ENCODE measurements at regions not wholly inside any gene's neighbourhood (a gene's known extent, or its start where the extent isn't known, plus 50 kb on each side); places are given as distances from the start of the nearest gene placed in this dataset.

DNA sequence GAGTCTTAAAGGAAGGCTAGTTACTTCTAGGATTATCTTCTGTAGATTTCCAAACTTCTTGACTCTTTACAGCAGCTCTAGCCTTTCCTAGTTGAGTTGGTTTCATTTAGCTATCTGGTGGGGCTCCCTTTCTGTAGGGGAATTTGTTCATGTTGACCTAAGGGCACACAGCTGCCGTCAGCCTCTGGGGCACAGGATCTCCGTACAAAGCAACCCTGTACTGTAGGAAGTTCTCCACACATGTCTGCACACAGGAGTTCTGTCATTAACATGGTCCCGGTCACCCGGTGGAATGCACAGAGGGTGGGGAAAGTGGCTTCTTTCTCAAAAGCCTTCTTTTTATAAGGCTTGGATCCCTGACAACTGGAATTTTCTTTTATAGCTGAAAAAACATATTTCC is 88.7 kb upstream of the TNIK start:
- ChIA-PET CTCF (no interaction called here), POLR2A (ENCODE audit: low non-redundant PET) (no interaction called here)
- no peak overlapping the region for H3K27ac ChIP-seq
- TF ChIP-seq, protein P1, sequence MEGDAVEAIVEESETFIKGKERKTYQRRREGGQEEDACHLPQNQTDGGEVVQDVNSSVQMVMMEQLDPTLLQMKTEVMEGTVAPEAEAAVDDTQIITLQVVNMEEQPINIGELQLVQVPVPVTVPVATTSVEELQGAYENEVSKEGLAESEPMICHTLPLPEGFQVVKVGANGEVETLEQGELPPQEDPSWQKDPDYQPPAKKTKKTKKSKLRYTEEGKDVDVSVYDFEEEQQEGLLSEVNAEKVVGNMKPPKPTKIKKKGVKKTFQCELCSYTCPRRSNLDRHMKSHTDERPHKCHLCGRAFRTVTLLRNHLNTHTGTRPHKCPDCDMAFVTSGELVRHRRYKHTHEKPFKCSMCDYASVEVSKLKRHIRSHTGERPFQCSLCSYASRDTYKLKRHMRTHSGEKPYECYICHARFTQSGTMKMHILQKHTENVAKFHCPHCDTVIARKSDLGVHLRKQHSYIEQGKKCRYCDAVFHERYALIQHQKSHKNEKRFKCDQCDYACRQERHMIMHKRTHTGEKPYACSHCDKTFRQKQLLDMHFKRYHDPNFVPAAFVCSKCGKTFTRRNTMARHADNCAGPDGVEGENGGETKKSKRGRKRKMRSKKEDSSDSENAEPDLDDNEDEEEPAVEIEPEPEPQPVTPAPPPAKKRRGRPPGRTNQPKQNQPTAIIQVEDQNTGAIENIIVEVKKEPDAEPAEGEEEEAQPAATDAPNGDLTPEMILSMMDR (conservative IDR thresholded peaks at IDR 0.05; ENCODE audit: low read depth): no peak
- DNase-seq (ENCODE audit: low spot score): no peak

DNA sequence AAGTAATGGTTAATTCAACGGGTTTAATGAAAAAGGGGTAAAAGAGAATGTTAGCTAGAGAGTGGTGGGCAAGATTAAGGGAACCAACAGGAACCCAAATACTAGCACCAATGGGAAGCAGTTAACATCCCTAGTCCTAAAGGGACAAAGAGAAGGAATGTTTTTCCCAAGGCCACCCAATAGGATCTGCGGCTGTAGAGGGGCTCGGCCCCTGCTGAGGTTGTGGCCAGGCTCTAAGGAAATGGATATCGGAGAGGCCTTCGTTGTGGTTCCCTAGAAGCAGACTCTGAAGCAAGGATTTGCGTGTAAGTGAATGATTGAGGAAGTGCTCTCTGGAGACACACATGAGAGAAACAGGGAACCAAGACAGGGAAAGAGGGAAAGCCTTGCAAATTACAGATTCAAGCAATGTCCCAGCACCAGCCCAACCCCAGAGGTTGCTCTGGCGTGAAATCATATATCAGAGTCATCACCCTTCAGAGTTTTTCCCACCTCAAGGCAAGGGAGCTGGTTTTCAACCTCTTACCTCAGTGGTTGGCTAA is 83.6 kb upstream of the TNIK start:
- DNase-seq (ENCODE audit: low spot score): no peak
- ChIA-PET POLR2A (ENCODE audit: low non-redundant PET) (no interaction called here), CTCF (no interaction called here)
- no peak overlapping the region for H3K27ac ChIP-seq
- TF ChIP-seq, protein P1 (conservative IDR thresholded peaks at IDR 0.05; ENCODE audit: low read depth): no peak

DNA sequence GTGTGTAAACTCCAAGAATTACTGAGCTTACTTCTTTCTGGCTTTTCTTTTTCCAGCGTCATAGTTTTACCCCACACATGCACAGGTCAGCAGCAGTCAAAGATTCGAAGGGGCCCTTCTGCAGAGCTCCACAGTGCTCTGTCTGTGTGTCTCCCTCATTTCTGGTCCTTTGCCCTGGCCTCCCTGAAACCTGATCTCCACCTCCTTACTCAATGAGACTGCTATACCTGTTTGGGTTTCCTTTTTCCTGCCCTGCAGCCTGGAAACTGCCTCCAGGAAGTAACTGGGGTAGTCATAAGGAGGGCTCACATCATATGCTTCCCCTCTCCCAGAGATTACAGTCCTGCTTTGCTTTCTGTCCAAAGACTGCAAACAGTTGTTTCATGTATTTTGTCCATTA is 82.8 kb upstream of the TNIK start:
- TF ChIP-seq, protein P1 (conservative IDR thresholded peaks at IDR 0.05; ENCODE audit: low read depth): no peak
- ChIA-PET CTCF (interaction anchor here (0.8 kb wide), 1 partner anchor 626 kb away, joined by 3 read pairs; no protein-coding TSS in a partner anchor), POLR2A (ENCODE audit: low non-redundant PET) (no interaction called here)
- H3K27ac ChIP-seq: no peak overlapping the region
- DNase-seq (ENCODE audit: low spot score): no peak

DNA sequence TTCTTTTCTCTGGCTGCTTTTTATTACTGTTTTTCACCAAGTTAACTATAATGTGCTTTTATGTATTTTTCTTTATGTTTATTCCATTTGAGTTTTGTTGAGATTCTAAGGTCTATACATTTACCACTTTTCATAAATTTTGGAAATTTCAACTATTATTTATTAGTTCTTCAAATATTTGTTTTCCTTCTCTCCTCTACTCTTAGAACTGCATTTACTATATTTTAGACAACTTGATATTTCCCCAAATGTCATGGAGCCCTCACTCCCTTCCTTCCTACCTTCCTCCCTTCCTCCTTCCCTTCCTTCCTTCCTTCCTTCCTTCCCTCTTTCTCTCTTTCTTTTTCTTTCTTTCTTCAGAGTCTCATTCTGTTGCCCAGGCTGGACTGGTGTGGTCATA is 81.4 kb upstream of the TNIK start:
- DNase-seq (ENCODE audit: low spot score): no peak
- TF ChIP-seq, protein P1 (conservative IDR thresholded peaks at IDR 0.05; ENCODE audit: low read depth): no peak
- ChIA-PET CTCF (interaction anchor here (0.5 kb wide), 1 partner anchor 82 kb away, joined by 3 read pairs; no protein-coding TSS in a partner anchor), POLR2A (ENCODE audit: low non-redundant PET) (no interaction called here)
- H3K27ac ChIP-seq: no peak overlapping the region

DNA sequence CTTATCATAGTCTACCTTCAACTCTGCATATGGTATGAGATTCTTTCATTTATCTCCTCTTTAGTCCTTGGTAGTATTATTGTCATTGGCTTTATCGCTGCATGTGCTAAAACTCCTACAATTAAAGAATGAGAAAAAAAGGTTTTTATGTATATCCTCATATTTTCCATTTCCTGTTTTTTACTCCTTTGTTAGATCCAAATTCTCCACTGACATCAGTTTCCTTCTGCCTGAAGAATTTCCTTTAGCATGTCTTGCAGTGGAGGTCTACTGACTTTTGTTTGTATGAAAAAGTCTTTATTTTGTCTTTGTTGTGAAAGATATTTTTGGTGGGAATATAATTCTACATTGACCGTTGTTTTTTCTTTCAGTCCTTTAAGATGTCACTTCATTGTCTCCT is 81.0 kb upstream of the TNIK start:
- DNase-seq (ENCODE audit: low spot score): no peak
- CTCF ChIA-PET: interaction anchor here (0.8 kb wide), 1 partner anchor 80 kb away, joined by 4 read pairs; no protein-coding TSS in a partner anchor
- TF ChIP-seq, protein P1 (conservative IDR thresholded peaks at IDR 0.05; ENCODE audit: low read depth): no peak
- POLR2A ChIA-PET (ENCODE audit: low non-redundant PET): no interaction called here
- no peak overlapping the region for H3K27ac ChIP-seq

DNA sequence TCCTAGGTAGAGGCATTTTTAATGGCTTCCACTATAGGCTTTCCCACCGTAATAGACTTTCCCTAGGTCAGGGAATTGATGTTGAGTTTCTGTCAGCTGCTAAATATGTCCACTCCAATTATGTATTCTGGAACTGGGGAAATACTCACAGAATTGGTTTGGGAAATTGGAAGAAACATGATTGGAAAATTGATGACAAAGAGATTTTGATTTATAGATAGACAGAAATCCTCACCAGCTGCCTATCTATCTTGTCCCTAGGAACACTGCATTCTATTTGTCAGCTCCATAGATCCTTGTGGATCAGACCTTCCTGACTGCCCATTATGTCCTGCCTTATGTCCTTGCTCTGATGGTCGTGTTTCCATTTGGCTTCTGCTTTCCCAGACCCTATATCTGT is 75.6 kb upstream of the TNIK start:
- no peak for DNase-seq (ENCODE audit: low spot score)
- ChIA-PET POLR2A (ENCODE audit: low non-redundant PET) (no interaction called here), CTCF (interaction anchor here (1.0 kb wide), 1 partner anchor 31 kb away, joined by 3 read pairs; no protein-coding TSS in a partner anchor)
- TF ChIP-seq, protein P1 (conservative IDR thresholded peaks at IDR 0.05; ENCODE audit: low read depth): no peak
- H3K27ac ChIP-seq: no peak overlapping the region
